Heart left ventricle (tissue), 13 donors: ENCODE measurements at regions not wholly inside any gene's neighbourhood (a gene's known extent, or its start where the extent isn't known, plus 50 kb on each side); places are given as distances from the start of the nearest gene placed in this dataset.

Experiments
- CTCF ChIP-seq, 12 donors: fragments of 200-600 bp; sonication (generic) in 4 of 12; IDR thresholded peaks; one replicate each; pipeline versions ENCODE4 v1.5.0 to v1.8.0; 2018 to 2022; ENCODE audit warnings: antibody characterized with exemption in 12 of 12, mild to moderate bottlenecking in 5 of 12
- POLR2A ChIP-seq, 2 donors: fragments of 450-650 bp; IDR thresholded peaks; one replicate each; pipeline ENCODE4 v1.6.1; 2017; ENCODE audit warnings: antibody characterized with exemption in 2 of 2, mild to moderate bottlenecking in 2 of 2, moderate library complexity in 2 of 2
- donor health status: ischemic (EF 13 %, LVEDD 7.1; RV severe dilation, severe dysfunction).
- donor health status: DM: no; HTN: yes; CAD: no.
- donor health status: DM: no; HTN: no; CAD: no.
- donor health status: ischemic (EF 25% LVEDD 6.9; RV normal size, moderate dysfunction).
- donor health status: ischemic (EF 25% LVEDD 5.7; RV mildly dilated, moderate dysfunction).
- donor health status: ischemic (EF 35%, LVEDD 5.7; RV mildly dilated, moderate dysfunction).
- donor health status: nonischemic (EF 11% LVEDD 7.7; RV severe dilation, severe dysfunction).
- donor health status: DM: yes; HTN: yes; CAD: no.
- donor health status: PGD.
- donor health status: ischemic (EF 29% LVEDD 5.4; RV normal size, mild dysfunction).
- donor health status: nonischemic (EF 23%, LVEDD 6.1; RV moderate dilation, normal function).

- no peak for TF ChIP-seq CTCF (IDR thresholded peaks at IDR 0.05)
- TF ChIP-seq POLR2A (IDR thresholded peaks at IDR 0.05), result no peak
These were observed 200.7 kb upstream of the GRIK3 start for GRCh38 chr1:37234941-37235418.
